ENCODE measurements at regions not wholly inside any gene's neighbourhood (a gene's known extent, or its start where the extent isn't known, plus 50 kb on each side); places are given as distances from the start of the nearest gene placed in this dataset.

DNA sequence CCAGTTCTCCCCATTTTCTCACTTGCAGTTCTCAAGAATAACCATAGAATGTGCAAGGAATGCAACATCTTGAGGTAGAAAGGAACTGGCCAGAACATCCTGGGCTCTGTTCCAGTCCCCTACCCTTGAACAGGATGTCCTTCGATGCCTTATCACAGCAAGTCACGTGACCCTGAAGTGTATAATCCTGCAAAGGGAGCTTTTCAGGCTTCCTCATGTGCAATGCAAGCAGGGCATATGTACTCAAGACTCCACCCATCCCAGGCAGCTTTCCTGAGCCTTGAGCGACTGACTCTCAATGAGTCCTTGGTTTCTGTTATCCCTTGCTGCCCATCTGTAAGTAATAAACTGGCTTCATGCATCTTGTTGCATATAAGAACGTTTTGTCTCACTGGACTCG, 311.0 kb downstream of the MRPL39 start:
- no peak for DNase-seq (ENCODE audit: extremely low read depth, low read depth)
- TF ChIP-seq, protein P1, sequence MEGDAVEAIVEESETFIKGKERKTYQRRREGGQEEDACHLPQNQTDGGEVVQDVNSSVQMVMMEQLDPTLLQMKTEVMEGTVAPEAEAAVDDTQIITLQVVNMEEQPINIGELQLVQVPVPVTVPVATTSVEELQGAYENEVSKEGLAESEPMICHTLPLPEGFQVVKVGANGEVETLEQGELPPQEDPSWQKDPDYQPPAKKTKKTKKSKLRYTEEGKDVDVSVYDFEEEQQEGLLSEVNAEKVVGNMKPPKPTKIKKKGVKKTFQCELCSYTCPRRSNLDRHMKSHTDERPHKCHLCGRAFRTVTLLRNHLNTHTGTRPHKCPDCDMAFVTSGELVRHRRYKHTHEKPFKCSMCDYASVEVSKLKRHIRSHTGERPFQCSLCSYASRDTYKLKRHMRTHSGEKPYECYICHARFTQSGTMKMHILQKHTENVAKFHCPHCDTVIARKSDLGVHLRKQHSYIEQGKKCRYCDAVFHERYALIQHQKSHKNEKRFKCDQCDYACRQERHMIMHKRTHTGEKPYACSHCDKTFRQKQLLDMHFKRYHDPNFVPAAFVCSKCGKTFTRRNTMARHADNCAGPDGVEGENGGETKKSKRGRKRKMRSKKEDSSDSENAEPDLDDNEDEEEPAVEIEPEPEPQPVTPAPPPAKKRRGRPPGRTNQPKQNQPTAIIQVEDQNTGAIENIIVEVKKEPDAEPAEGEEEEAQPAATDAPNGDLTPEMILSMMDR (IDR thresholded peaks at IDR 0.05; ENCODE audit: low read depth, low read length), result no peak

DNA sequence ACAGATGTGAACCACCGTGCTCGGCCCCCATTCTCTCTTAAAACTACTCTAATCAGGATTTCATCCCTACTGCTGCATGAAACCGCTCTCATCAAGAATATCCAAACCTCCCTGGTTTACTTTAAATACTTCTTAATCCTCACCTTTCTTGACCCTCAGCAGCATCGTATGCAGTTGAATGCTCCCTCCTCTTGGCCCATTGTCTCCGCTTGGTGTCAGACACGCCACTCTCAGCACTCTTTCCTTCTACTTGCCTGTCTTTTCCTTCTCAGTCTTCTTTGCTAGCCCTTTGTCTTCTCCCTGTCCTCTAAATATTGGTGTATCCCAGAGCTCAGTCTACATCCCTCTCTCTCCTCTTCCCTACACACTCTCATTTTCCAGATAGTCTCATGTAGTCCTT, 314.9 kb downstream of the MRPL39 start:
- DNase-seq (ENCODE audit: extremely low read depth, low read depth), result no peak
- TF ChIP-seq, protein P1 (IDR thresholded peaks at IDR 0.05; ENCODE audit: low read depth, low read length), result no peak

DNA sequence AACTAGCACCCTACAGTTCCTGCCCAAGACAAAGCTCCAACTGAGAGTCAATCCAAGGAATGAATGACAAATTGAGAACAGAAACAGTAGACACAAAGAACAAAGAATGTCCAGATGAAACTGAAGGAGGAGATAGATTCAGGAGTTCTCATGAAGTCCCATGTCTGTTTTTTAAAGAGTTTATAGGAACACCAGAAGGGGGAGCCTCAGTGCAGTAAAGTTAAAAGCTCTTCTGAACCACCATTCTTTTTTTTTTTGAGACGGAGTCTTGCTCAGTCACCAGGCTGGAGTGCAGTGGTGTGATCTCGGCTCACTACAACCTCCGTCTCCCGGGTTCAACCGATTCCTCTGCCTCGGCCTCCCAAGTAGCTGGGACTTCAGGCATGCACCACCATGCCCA, 323.6 kb downstream of the MRPL39 start:
- TF ChIP-seq, protein P1 (IDR thresholded peaks at IDR 0.05; ENCODE audit: low read depth, low read length), result peak; percentile 51

DNA sequence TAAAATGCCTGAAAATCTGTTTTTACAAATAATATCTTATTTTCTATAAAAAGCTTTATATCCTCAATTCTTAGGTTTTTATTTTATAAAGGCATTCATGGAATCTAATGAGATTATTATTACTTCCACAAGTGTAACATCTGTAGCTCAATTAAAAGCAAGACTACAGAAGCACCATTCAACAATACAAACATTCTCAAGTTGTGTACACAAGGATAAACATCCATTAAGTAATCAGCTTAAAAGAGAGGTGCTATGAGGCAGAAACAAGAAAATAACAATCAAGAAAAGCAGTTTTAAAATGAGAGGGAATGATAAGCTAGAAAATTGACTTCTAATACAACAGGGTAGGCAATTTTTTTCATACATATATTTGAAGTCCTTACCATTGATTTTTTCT, 326.1 kb downstream of the MRPL39 start:
- DNase-seq (ENCODE audit: extremely low read depth, low read depth), result no peak
- TF ChIP-seq, protein P1 (IDR thresholded peaks at IDR 0.05; ENCODE audit: low read depth, low read length), result no peak

More for the DNA sequence above, 323.6 kb downstream of the MRPL39 start:
- DNase-seq (ENCODE audit: extremely low read depth, low read depth), result peak; percentile 23

DNA sequence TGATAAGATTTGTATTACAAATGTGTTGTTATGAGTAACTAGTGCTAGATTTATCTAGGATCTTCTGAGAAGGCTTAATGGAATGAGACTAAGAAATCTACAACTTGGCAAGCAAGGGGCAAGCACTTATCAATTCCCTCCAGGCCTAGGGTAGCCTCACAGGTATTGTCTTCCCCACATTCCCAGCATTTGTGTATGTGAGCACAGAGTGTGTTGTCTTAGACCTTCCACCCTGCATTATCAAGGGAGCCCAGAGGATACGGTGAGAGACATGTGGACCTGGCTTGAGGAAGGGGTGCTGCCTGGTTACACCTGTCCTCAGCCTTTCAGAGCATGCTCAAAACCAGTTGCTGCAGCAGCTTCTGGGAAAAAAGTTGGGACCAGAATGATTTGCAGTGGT, 327.2 kb downstream of the MRPL39 start:
- TF ChIP-seq, protein P1 (IDR thresholded peaks at IDR 0.05; ENCODE audit: low read depth, low read length), result no peak

DNA sequence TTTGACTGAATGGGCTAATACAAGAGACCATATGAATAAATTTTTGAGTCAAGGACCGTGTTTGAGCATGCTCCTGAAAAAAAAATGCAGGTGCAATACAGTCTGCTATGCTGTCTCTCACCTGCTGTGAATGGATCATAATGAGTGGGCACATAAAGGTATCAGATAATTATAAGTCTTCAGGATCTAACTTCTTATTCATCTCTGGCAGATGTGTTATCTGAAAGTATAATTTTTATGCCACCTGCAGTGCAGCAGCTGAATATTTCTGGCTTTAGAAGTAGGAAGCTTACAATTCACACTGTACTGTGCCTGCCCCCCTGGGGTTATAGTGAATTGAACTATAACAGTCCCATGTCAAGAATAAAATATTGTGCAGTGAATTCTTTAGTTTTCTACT, 333.3 kb downstream of the MRPL39 start:
- no peak for DNase-seq (ENCODE audit: extremely low read depth, low read depth)
- TF ChIP-seq, protein P1 (IDR thresholded peaks at IDR 0.05; ENCODE audit: low read depth, low read length), result no peak

More for the DNA sequence above, 327.2 kb downstream of the MRPL39 start:
- no peak for DNase-seq (ENCODE audit: extremely low read depth, low read depth)

DNA sequence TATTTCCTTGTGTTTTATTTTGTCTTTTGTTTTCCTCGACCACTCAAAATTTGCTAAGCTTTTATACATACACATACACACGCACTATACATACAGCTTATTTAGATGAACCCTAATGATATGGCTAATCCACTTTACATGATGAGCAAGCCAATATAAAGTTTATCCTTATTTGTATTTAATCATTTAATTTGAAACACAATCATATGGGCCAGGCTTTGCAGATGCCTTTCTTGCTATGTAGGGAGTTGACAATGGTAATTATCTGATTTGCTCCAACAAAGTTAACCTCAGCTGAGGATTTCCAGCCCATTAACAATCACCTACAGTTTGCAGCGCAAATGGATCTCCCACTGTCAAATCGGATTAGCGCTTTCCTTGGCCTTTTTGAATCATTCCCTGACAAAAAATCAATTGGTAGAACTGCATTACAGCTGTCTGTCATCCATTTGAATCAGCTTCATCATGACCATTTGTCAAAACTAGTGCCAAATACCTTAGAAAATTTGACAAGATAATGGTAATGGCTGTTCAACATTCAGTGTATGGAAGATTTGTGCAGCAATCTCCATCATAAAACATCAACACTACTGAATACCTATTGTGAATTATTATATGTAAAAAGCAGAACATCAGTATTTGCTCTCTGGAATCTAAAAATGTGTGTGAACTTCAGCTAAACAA, 352.6 kb downstream of the MRPL39 start:
- TF ChIP-seq, protein P1 (IDR thresholded peaks at IDR 0.05; ENCODE audit: low read depth, low read length), result no peak
- DNase-seq (ENCODE audit: extremely low read depth, low read depth), result no peak

All from AG09319 (cell line).